Dendritic cell treated with granulocyte-macrophage colony-stimulating factor and Interleukin-4, amounts not matched to agents 40 ng/mL and 50 ng/mL, for 4 days (primary cell): ENCODE measurements at regions not wholly inside any gene's neighbourhood (a gene's known extent, or its start where the extent isn't known, plus 50 kb on each side); places are given as distances from the start of the nearest gene placed in this dataset.

Experiments used
- H3K27ac Mint-ChIP-seq: one replicate; pipeline ENCODE4 v1.8.0; 2022; ENCODE audit warnings: mild to moderate bottlenecking, mixed read lengths
- H3K27me3 Mint-ChIP-seq: one replicate; pipeline ENCODE4 v1.8.0; 2022; ENCODE audit warnings: mild to moderate bottlenecking, mixed read lengths
- H3K36me3 Mint-ChIP-seq: one replicate; pipeline ENCODE4 v1.8.0; 2022; ENCODE audit warnings: low read depth, mixed read lengths
- H3K4me1 Mint-ChIP-seq: one replicate; pipeline ENCODE4 v1.8.0; 2022; ENCODE audit warnings: low read depth, mixed read lengths
- H3K4me3 Mint-ChIP-seq: one replicate; pipeline ENCODE4 v1.8.0; 2022; ENCODE audit warnings: mild to moderate bottlenecking, moderate library complexity, mixed read lengths
- H3K9me3 Mint-ChIP-seq: one replicate; pipeline ENCODE4 v1.8.0; 2022; ENCODE audit warnings: mixed read lengths
- intact Hi-C: fragments of 100-400 bp; cut with micrococcal nuclease; formaldehyde crosslinking; loops from one replicate; pipeline ENCODE4 v1.15.0; 2022

GRCh38 chr2:172182624-172183023 is 79.9 kb upstream of the DLX2 start:
- no peaks in the 10 kb centered on the region for H3K27me3 Mint-ChIP-seq
- intact Hi-C loops = no loop called here
- H3K36me3 Mint-ChIP-seq = no peaks in the 10 kb centered on the region
- no peak overlapping the region for H3K27ac Mint-ChIP-seq
- peaks cover 14% of the 10 kb centered on the region for H3K9me3 Mint-ChIP-seq
- H3K4me1 Mint-ChIP-seq = peaks cover 16% of the 10 kb centered on the region
- no peak overlapping the region for H3K4me3 Mint-ChIP-seq

DNA sequence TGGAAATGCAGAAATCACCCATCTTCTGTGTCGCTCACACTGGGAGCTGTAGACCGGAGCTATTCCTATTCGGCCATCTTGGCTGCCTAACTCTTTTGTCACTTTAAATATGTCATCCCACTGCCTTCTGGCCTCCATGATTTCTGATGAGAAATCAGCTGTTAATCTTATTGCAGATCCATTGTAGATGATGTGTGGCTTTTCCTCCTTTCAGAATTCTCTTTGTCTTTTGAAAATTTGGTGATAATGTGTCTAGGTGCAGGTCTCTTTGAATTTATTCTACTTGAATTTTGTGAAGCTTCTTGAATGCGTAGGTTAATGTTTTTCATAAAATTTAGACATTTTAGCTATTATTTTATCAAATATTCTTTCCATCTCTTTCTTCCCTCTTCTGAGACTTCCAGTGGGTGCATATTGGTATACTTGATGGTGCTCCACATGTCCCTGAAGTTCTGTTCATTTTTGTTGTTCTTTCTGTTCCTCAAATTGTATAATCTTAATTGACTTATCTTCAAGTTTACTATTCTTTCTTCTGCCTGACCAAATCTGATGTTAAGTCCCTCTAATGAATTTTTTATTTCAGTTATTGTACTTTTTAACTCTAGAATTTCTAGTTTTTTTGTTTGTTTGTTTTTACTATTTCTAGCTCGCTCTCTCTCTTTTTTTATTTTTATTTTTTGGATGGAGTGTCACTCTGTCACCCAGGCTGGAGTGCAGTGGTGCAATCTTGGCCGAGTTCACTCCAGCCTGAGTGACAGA is 90.8 kb upstream of the DLX2 start:
- H3K4me3 Mint-ChIP-seq = no peak overlapping the region
- H3K9me3 Mint-ChIP-seq = peaks cover 48% of the 10 kb centered on the region
- H3K27me3 Mint-ChIP-seq = no peaks in the 10 kb centered on the region
- H3K4me1 Mint-ChIP-seq = peaks cover 27% of the 10 kb centered on the region
- peaks cover 15% of the 10 kb centered on the region for H3K36me3 Mint-ChIP-seq
- no peak overlapping the region for H3K27ac Mint-ChIP-seq
- intact Hi-C loops = no loop called here

DNA sequence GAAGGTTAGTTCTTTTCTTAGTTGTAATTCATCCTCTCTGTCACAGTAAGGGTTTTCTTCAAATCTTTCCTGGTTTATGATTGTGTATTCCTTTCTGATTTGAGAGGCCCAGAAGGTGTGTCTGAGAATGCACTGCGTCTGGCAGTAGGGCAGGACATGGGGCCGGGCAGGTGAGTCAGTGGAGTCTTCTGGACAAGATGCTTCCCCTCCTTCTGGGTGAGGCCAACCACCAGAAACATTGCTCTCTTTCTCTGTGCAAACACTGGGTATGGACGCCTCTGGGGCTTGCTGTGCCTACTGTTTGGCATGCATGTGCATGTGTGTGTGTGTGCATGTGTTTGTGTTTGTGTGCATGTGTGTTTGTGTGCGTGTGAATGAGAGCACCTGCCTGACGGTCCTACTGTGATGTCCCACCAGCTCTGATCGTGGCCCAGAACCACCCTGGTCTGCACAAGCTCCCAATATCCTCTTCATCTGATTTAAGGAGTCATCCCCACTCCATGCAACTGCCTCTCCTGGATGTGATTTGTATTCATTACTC is 93.2 kb upstream of the DLX2 start:
- Mint-ChIP-seq H3K36me3 (peaks cover 15% of the 10 kb centered on the region), H3K27ac (peak overlapping the region; percentile 58), H3K27me3 (no peaks in the 10 kb centered on the region), H3K9me3 (peaks cover 45% of the 10 kb centered on the region), H3K4me3 (no peak overlapping the region), H3K4me1 (peaks cover 42% of the 10 kb centered on the region)
- intact Hi-C loops = no loop called here

- intact Hi-C loops = no loop called here
- Mint-ChIP-seq H3K4me3 (peak overlapping the region; percentile 48), H3K36me3 (peaks cover 15% of the 10 kb centered on the region), H3K9me3 (peaks cover 39% of the 10 kb centered on the region), H3K27ac (peak overlapping the region; percentile 58), H3K27me3 (no peaks in the 10 kb centered on the region), H3K4me1 (peaks cover 42% of the 10 kb centered on the region)
Measured at GRCh38 chr2:172196768-172197431, 94.2 kb upstream of the DLX2 start.

DNA sequence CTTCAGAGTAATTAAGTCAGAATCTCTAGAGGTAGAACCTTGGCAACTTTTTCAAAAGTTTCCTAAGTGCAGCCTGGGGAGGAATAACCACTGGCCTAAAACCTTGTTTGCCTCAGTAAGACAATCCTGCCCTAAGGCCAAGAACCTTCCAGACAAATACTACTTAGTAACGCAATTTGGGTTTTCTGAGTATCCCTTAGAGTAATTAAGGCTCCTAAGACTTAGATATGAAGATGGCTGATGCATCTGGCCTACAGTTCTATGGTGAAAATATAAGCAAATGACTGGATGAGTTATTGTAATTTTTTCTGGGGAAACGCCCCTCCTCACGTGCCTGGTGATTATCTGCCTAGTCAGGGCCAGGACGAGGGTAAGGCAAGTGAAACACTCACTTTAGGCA is 95.7 kb upstream of the DLX2 start:
- Mint-ChIP-seq H3K4me1 (peaks cover 42% of the 10 kb centered on the region), H3K27me3 (no peaks in the 10 kb centered on the region), H3K27ac (no peak overlapping the region), H3K9me3 (peaks cover 26% of the 10 kb centered on the region), H3K4me3 (no peak overlapping the region), H3K36me3 (peaks cover 10% of the 10 kb centered on the region)
- intact Hi-C loops = no loop called here

- Mint-ChIP-seq H3K36me3 (peaks cover 5% of the 10 kb centered on the region), H3K9me3 (peaks cover 21% of the 10 kb centered on the region), H3K27me3 (no peaks in the 10 kb centered on the region), H3K27ac (no peak overlapping the region), H3K4me3 (no peak overlapping the region), H3K4me1 (peaks cover 42% of the 10 kb centered on the region)
- intact Hi-C loops = no loop called here
Measured at GRCh38 chr2:172198908-172199307, 96.2 kb upstream of the DLX2 start.

DNA sequence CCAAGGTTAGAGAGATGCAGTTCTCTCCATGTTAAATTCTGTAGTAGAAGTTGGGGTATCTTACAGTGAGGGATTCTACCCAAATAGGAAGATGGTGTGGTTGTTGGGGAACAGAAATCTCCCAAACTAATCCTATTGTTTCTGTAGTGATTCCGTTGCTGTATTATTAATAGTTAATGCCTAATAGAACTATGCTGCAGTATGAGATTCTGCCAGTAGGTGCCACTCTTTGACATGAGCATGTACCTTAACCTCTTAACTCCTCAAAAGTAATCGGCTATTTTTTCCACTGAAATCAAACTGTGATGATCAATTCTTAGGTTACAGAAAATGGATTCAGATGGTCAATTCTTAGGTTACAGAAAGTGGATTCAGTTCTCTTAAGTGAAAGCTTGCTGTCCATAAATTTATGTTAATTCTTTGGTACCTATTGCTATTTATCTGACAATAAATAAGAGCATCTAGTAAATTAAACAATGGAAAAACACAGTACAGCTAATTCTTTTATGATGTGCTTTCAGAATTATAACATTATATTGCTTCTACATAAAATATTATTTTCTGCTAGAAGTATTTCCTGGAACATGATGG is 97.9 kb upstream of the DLX2 start:
- H3K4me3 Mint-ChIP-seq = no peak overlapping the region
- intact Hi-C loops = loop anchor here (10.0 kb wide), 1 partner anchor 84 kb away; no protein-coding TSS in a partner anchor
- peaks cover 55% of the 10 kb centered on the region for H3K4me1 Mint-ChIP-seq
- peaks cover 4% of the 10 kb centered on the region for H3K9me3 Mint-ChIP-seq
- H3K27ac Mint-ChIP-seq = no peak overlapping the region
- H3K27me3 Mint-ChIP-seq = no peaks in the 10 kb centered on the region
- H3K36me3 Mint-ChIP-seq = no peaks in the 10 kb centered on the region

DNA sequence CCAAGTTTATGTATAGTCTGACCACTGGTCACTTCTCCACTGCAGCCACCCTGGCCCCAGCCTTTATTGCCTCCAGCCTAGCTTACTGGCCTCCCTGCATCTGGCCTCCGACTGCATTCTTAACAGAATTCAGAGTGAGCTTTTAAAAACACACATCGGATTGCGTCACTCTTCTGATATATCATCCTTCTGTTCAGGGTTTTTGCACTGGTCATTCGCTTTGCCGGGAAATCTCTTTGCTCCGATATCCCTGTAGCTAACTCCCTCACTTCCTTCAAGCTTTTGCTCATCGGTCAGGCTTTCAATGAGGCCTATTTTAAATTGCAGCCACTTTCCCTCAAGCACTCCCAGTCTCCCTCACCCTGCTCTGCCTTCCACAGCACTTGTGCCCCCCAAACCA is 101.6 kb upstream of the DLX2 start:
- peaks cover 51% of the 10 kb centered on the region for H3K4me1 Mint-ChIP-seq
- no peaks in the 10 kb centered on the region for H3K9me3 Mint-ChIP-seq
- no peak overlapping the region for H3K27ac Mint-ChIP-seq
- no peaks in the 10 kb centered on the region for H3K27me3 Mint-ChIP-seq
- H3K4me3 Mint-ChIP-seq = no peak overlapping the region
- intact Hi-C loops = loop anchor here (10.0 kb wide), 1 partner anchor 80 kb away; no protein-coding TSS in a partner anchor
- H3K36me3 Mint-ChIP-seq = no peaks in the 10 kb centered on the region

GRCh38 chr2:172204762-172205161 is 102.1 kb upstream of the DLX2 start:
- Mint-ChIP-seq H3K27ac (no peak overlapping the region), H3K9me3 (no peaks in the 10 kb centered on the region), H3K27me3 (no peaks in the 10 kb centered on the region), H3K4me3 (no peak overlapping the region), H3K4me1 (peaks cover 51% of the 10 kb centered on the region), H3K36me3 (no peaks in the 10 kb centered on the region)
- intact Hi-C loops = loop anchor here (10.0 kb wide), 1 partner anchor 80 kb away; no protein-coding TSS in a partner anchor

DNA sequence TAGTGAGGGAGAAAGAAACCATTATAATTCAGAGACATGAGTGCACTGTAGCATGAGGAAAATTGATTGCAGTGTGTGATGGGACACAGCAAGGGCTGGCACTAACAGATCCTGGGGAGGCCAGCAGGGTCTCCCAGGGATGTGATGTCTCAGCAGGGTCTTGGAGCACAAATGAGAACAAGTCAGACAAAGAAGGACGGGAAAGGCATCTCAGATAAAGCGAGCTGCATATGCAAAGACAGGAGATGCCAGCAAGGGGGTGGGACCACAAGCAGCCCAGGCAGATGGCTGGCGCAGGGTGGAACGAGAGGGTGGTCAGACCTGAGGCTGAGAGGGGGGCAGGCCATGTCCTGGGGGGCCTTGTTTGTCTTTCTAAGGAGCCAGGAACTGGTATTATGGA is 102.6 kb upstream of the DLX2 start:
- Mint-ChIP-seq H3K4me1 (peaks cover 54% of the 10 kb centered on the region), H3K27ac (no peak overlapping the region), H3K27me3 (no peaks in the 10 kb centered on the region), H3K9me3 (no peaks in the 10 kb centered on the region), H3K36me3 (no peaks in the 10 kb centered on the region), H3K4me3 (no peak overlapping the region)
- intact Hi-C loops = loop anchor here (10.0 kb wide), 1 partner anchor 80 kb away; no protein-coding TSS in a partner anchor

- no peak overlapping the region for H3K4me3 Mint-ChIP-seq
- no peaks in the 10 kb centered on the region for H3K27me3 Mint-ChIP-seq
- no peak overlapping the region for H3K27ac Mint-ChIP-seq
- H3K4me1 Mint-ChIP-seq = peaks cover 77% of the 10 kb centered on the region
- no peaks in the 10 kb centered on the region for H3K9me3 Mint-ChIP-seq
- intact Hi-C loops = loop anchor here (10.0 kb wide), 1 partner anchor 77 kb away; no protein-coding TSS in a partner anchor
- H3K36me3 Mint-ChIP-seq = no peaks in the 10 kb centered on the region
Measured at GRCh38 chr2:172207911-172208310, 105.2 kb upstream of the DLX2 start.

DNA sequence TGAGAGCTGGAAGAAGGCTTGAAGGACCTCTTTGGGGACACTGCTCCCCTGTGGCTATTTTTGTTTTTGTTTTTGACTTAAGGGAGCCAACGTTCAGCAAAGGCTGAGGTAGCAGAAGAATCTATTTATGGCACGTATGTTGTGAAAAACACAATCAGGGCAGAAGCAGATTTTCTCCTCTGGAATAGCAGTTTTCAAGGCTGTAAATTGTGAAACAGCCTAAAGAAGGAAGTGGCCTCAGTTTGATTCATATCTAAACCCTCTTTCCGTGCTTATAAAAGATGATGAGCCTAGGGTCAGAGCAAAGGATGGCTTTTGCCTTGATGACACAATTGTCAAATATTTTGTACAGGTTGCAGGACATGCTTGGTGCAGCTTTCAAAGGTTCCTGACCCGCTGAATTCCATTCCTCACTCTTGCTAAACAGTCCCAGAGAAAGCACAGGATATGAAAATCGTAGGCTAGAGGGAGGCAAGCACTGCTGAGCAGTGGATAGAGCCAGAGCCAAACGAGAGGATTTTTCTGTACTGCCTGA is 106.2 kb upstream of the DLX2 start:
- intact Hi-C loops = loop anchor here (10.0 kb wide), 1 partner anchor 76 kb away; no protein-coding TSS in a partner anchor
- Mint-ChIP-seq H3K4me1 (peaks cover 81% of the 10 kb centered on the region), H3K9me3 (no peaks in the 10 kb centered on the region)

GRCh38 chr2:172210599-172210998 is 107.9 kb upstream of the DLX2 start:
- Mint-ChIP-seq H3K4me1 (peaks cover 71% of the 10 kb centered on the region), H3K9me3 (no peaks in the 10 kb centered on the region), H3K4me3 (no peak overlapping the region), H3K27me3 (no peaks in the 10 kb centered on the region), H3K36me3 (no peaks in the 10 kb centered on the region), H3K27ac (peak overlapping the region; percentile 60)
- intact Hi-C loops = no loop called here

More for the DNA sequence above, 106.2 kb upstream of the DLX2 start:
- Mint-ChIP-seq H3K4me3 (no peak overlapping the region), H3K27me3 (no peaks in the 10 kb centered on the region), H3K36me3 (no peaks in the 10 kb centered on the region), H3K27ac (peak overlapping the region; percentile 65)

GRCh38 chr2:172211512-172211911 is 108.8 kb upstream of the DLX2 start:
- H3K36me3 Mint-ChIP-seq = no peaks in the 10 kb centered on the region
- no peak overlapping the region for H3K27ac Mint-ChIP-seq
- no peak overlapping the region for H3K4me3 Mint-ChIP-seq
- peaks cover 69% of the 10 kb centered on the region for H3K4me1 Mint-ChIP-seq
- H3K9me3 Mint-ChIP-seq = no peaks in the 10 kb centered on the region
- H3K27me3 Mint-ChIP-seq = no peaks in the 10 kb centered on the region
- intact Hi-C loops = no loop called here
